ENCODE measurements at regions not wholly inside any gene's neighbourhood (a gene's known extent, or its start where the extent isn't known, plus 50 kb on each side); places are given as distances from the start of the nearest gene placed in this dataset.

- intact Hi-C loops (cut with DNase I) = no loop called here
- ATAC-seq (no peak), DNase-seq (no peak)
- Histone ChIP-seq H3K27me3 (no peaks in the 10 kb centered on the region), H3K4me3 (no peak overlapping the region), H3K27ac (no peak overlapping the region), H3K36me3 (no peaks in the 10 kb centered on the region), H3K9me3 (no peaks in the 10 kb centered on the region), H3K4me1 (no peaks in the 10 kb centered on the region)
- WGBS, 4 donors = 73 to 94% (median 81%) methylated on average over 2 of the region's 2 CpGs
- TF ChIP-seq POLR2A (IDR thresholded peaks at IDR 0.05) (no peak), CTCF (IDR thresholded peaks at IDR 0.05) (no peak)
Measured at GRCh38 chr1:87473203-87473661, 144.6 kb downstream of the LMO4 start.

DNA sequence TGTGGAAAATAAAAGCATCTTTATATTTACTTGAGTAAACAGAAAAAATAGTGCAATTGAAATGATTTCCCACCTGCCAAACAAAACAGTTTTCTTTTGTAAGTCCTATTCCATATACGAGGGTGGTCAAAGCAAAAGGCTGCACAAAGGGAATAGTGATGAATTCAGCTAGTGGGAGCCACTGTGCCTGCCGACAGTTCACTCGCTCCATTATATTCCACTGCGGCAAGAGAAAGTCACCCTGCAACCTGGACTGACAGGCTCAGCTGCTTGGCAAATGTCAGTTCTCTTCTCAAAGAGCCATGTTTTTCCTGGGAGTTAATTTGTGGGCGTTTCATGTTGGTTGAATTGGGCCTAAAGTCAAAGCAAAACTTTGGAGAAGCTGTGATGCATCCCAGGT lies 145.4 kb downstream of the LMO4 start:
- H3K27me3 ChIP-seq = no peaks in the 10 kb centered on the region
- DNase-seq (no peak), ATAC-seq (no peak)
- TF ChIP-seq CTCF (IDR thresholded peaks at IDR 0.05) = no peak
- TF ChIP-seq POLR2A (IDR thresholded peaks at IDR 0.05) = no peak
- intact Hi-C loops (cut with DNase I) = no loop called here
- H3K4me1 ChIP-seq = no peaks in the 10 kb centered on the region
- H3K27ac ChIP-seq = no peak overlapping the region
- no peak overlapping the region for H3K4me3 ChIP-seq
- H3K9me3 ChIP-seq = no peaks in the 10 kb centered on the region
- H3K36me3 ChIP-seq = no peaks in the 10 kb centered on the region
- WGBS, 4 donors = 75 to 87% (median 82%) methylated on average over 5 of the region's 5 CpGs

GRCh38 chr1:87478231-87478630 lies 149.6 kb downstream of the LMO4 start:
- Histone ChIP-seq H3K27me3 (no peaks in the 10 kb centered on the region), H3K9me3 (no peaks in the 10 kb centered on the region), H3K4me1 (no peaks in the 10 kb centered on the region), H3K27ac (no peak overlapping the region), H3K36me3 (no peaks in the 10 kb centered on the region), H3K4me3 (no peak overlapping the region)
- intact Hi-C loops (cut with DNase I) = no loop called here
- TF ChIP-seq POLR2A (IDR thresholded peaks at IDR 0.05) = no peak
- peak in 6 of 12 donors; percentile 10 to 51 (median 32) for TF ChIP-seq CTCF (IDR thresholded peaks at IDR 0.05)
- peak in 3 of 5 donors; percentile 19 to 46 (median 22) for DNase-seq
- peak in 2 of 4 donors; percentile 39 to 56 for ATAC-seq
- 47 to 59% (median 51%) methylated on average over 3 of the region's 3 CpGs for WGBS, 4 donors

DNA sequence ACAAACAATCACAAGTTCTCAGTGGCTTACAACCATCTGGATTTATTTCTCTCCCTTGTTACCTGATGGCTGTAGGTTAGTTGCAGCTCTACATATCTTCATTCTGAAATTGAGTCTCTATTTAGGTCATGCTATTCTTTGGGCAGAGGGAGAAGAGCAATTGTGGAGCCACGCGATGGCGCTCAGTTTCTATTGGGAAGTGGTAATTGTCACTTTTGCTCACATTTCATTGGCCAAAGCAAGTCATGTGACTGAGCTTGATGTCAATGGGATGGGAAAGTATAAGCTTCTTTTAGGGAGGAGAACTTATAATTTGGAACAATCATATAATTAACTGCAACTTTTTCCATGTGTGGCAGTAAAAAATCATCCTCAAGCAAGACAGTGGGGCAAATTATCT lies 166.5 kb downstream of the LMO4 start:
- ATAC-seq (no peak), DNase-seq (no peak)
- TF ChIP-seq CTCF (IDR thresholded peaks at IDR 0.05) = no peak
- Histone ChIP-seq H3K27me3 (no peaks in the 10 kb centered on the region), H3K36me3 (no peaks in the 10 kb centered on the region), H3K4me3 (no peak overlapping the region), H3K27ac (no peak overlapping the region), H3K4me1 (no peaks in the 10 kb centered on the region), H3K9me3 (no peaks in the 10 kb centered on the region)
- 92 to 97% (median 94%) methylated on average over 3 of the region's 3 CpGs for WGBS, 4 donors
- intact Hi-C loops (cut with DNase I) = no loop called here
